PC-3 (cell line): ENCODE measurements at regions not wholly inside any gene's neighbourhood (a gene's known extent, or its start where the extent isn't known, plus 50 kb on each side); places are given as distances from the start of the nearest gene placed in this dataset.

Experiments used
- EZH2 ChIP-seq: fragments of 300-600 bp; sonication (generic); IDR thresholded peaks from one replicate; pipeline ENCODE4 v1.6.1; 2017; ENCODE audit warnings: antibody characterized with exemption, mild to moderate bottlenecking, low read length; ENCODE audit not compliant: unreplicated experiment
- TF ChIP-seq, protein P1 (sequence below): fragments of 300-600 bp; sonication (generic); conservative IDR thresholded peaks from 2 replicates; pipeline ENCODE4 v1.5.1; 2017; ENCODE audit warnings: antibody characterized with exemption, low read depth, mild to moderate bottlenecking, low read length

DNA sequence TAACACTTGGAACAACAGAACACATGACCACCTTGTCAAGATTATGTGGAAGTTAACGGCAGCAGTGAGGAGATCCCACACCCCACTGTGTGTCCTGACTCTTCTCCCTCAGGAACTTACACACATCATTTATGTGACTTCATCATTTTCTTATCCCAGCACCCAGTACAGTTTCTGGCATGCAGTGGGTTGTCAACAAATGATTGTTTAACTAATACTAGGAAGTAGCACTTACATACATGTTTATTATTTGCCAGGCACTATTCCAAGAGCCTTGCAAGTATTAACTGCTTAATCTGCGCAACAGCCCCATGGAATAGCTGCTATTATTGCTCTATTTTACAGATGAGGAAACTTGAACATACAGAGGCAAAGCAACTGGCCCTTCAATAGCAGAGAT lies 391.5 kb downstream of the TXNL1 start:
- TF ChIP-seq, protein P1, sequence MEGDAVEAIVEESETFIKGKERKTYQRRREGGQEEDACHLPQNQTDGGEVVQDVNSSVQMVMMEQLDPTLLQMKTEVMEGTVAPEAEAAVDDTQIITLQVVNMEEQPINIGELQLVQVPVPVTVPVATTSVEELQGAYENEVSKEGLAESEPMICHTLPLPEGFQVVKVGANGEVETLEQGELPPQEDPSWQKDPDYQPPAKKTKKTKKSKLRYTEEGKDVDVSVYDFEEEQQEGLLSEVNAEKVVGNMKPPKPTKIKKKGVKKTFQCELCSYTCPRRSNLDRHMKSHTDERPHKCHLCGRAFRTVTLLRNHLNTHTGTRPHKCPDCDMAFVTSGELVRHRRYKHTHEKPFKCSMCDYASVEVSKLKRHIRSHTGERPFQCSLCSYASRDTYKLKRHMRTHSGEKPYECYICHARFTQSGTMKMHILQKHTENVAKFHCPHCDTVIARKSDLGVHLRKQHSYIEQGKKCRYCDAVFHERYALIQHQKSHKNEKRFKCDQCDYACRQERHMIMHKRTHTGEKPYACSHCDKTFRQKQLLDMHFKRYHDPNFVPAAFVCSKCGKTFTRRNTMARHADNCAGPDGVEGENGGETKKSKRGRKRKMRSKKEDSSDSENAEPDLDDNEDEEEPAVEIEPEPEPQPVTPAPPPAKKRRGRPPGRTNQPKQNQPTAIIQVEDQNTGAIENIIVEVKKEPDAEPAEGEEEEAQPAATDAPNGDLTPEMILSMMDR: no peak
- no peak for TF ChIP-seq EZH2
